ENCODE measurements at regions not wholly inside any gene's neighbourhood (a gene's known extent, or its start where the extent isn't known, plus 50 kb on each side); places are given as distances from the start of the nearest gene placed in this dataset.

DNA sequence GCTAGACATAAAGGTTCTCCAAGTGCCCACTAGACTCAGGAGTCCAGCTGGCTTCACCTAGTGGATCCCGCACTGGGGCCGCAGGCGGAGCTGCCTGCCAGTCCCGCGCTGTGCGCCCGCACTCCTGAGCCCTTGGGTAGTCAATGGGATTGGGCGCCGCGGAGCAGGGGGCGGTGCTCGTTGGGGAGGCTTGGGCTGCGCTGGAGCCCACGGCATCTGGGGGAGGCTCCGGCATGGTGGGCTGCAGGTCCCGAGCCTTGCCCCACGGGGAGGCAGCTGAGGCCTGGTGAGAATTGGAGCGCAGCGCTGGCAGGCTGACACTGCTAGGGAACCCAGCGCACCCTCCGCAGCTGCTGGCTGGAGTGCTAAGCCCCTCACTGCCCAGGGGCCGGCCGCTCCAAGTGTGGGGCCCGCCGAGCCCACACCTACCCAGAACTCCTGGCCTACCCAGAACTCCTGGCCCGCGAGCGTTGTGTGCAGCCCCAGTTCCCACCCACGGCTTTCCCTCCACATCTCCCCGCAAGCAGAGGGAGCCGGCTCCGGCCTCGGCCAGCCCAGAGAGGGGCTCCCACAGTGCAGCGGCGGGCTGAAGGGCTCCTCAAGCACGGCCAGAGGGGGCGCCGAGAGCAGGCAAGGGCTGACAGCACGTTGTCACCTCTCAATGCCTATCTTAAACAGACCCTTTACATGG lies 260.7 kb upstream of the DMRT1 start:
- Histone ChIP-seq H3K27me3 (ENCODE audit: insufficient read depth) (no peaks in the 10 kb centered on the region; the same call in 1 of the 2 replicates), H3K79me2 (ENCODE audit: insufficient read depth) (no peaks in the 10 kb centered on the region), H3K27ac (ENCODE audit: low read depth in 2 of 2, low read length in 1 of 2) (no peak overlapping the region), H3K9me3 (no peaks in the 10 kb centered on the region), H3K36me3 (replicated peaks in 1 of 2; ENCODE audit: control insufficient read depth in 1 of 2, insufficient read depth in 2 of 2, low read length in 1 of 2) (no peaks in the 10 kb centered on the region), H3K9ac (no peak overlapping the region), H2AFZ (ENCODE audit: low read depth) (no peak overlapping the region), H3K4me1 (ENCODE audit: control insufficient read depth in 1 of 2, insufficient read depth in 2 of 2, low read depth in 1 of 2, low read length in 1 of 2) (no peaks in the 10 kb centered on the region), H3K4me3 (ENCODE audit: low read depth in 2 of 2, low read length in 1 of 2) (no peak overlapping the region), H3F3A (replicated peaks; ENCODE audit: insufficient read depth) (no peaks in the 10 kb centered on the region), H3K9me2 (no peaks in the 10 kb centered on the region), H4K20me1 (ENCODE audit: insufficient read depth) (no peaks in the 10 kb centered on the region), H3K4me2 (no peak overlapping the region)
- CTCF ChIA-PET, result interaction anchor here (1.1 kb wide), 1 partner anchor 13 kb away, joined by 3 read pairs; no protein-coding TSS in a partner anchor
- POLR2A ChIA-PET, result no interaction called here
- no peak for DNase-seq
- 32% methylated on average over 11 of the region's 39 CpGs for WGBS (ENCODE audit: low lambda C conversion rate)
- TF ChIP-seq JUND (IDR thresholded peaks at IDR 0.05) (no peak), TEAD4 (IDR thresholded peaks at IDR 0.05; ENCODE audit: borderline replicate concordance, insufficient read depth) (no peak)
- TF ChIP-seq, protein P1, sequence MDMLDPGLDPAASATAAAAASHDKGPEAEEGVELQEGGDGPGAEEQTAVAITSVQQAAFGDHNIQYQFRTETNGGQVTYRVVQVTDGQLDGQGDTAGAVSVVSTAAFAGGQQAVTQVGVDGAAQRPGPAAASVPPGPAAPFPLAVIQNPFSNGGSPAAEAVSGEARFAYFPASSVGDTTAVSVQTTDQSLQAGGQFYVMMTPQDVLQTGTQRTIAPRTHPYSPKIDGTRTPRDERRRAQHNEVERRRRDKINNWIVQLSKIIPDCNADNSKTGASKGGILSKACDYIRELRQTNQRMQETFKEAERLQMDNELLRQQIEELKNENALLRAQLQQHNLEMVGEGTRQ (IDR thresholded peaks at IDR 0.05; ENCODE audit: borderline replicate concordance, low read depth, low read length), result no peak

- CTCF ChIA-PET, result no interaction called here
- H3K9ac ChIP-seq, result no peak overlapping the region
- no peak overlapping the region for H2AFZ ChIP-seq (ENCODE audit: low read depth)
- H3K36me3 ChIP-seq (replicated peaks in 1 of 2; ENCODE audit: control insufficient read depth in 1 of 2, insufficient read depth in 2 of 2, low read length in 1 of 2), result no peaks in the 10 kb centered on the region
- H3K4me2 ChIP-seq, result no peak overlapping the region
- WGBS (ENCODE audit: low lambda C conversion rate), result 8% methylated on average over 7 of the region's 7 CpGs
- no peaks in the 10 kb centered on the region for H3K4me1 ChIP-seq (ENCODE audit: control insufficient read depth in 1 of 2, insufficient read depth in 2 of 2, low read depth in 1 of 2, low read length in 1 of 2)
- no peaks in the 10 kb centered on the region for H3K9me3 ChIP-seq
- H3K4me3 ChIP-seq (ENCODE audit: low read depth in 2 of 2, low read length in 1 of 2), result no peak overlapping the region
- TF ChIP-seq FOXJ3 (CRISPR knock-in tag; IDR thresholded peaks at IDR 0.05), result no peak
- peak; percentile 44 for TF ChIP-seq SMC3 (IDR thresholded peaks at IDR 0.05; ENCODE audit: low read depth, low read length)
- peak; percentile 22; the same call in 1 of the 2 replicates for TF ChIP-seq RAD21 (IDR thresholded peaks at IDR 0.05; ENCODE audit: low read length)
- peak; percentile 50 for TF ChIP-seq CTCF (IDR thresholded peaks at IDR 0.05)
- no peak for TF ChIP-seq GABPA (IDR thresholded peaks at IDR 0.05; ENCODE audit: low read depth)
- TF ChIP-seq FOSL2 (IDR thresholded peaks at IDR 0.05; ENCODE audit: borderline replicate concordance, low read depth), result no peak
- no peaks in the 10 kb centered on the region for H3K9me2 ChIP-seq
- no peaks in the 10 kb centered on the region for H4K20me1 ChIP-seq (ENCODE audit: insufficient read depth)
- DNase-seq, result peak; percentile 28
- H3F3A ChIP-seq (replicated peaks; ENCODE audit: insufficient read depth), result no peaks in the 10 kb centered on the region
- no peak overlapping the region for H3K27ac ChIP-seq (ENCODE audit: low read depth in 2 of 2, low read length in 1 of 2)
- POLR2A ChIA-PET, result no interaction called here
- H3K27me3 ChIP-seq (ENCODE audit: insufficient read depth), result peaks cover 9% of the 10 kb centered on the region; the same call in 1 of the 2 replicates
- no peaks in the 10 kb centered on the region for H3K79me2 ChIP-seq (ENCODE audit: insufficient read depth)
Observed at GRCh38 chr9:581673-582497, 259.6 kb upstream of the DMRT1 start.

Measured in SK-N-SH (cell line).